H9 (cell line): ENCODE measurements at regions not wholly inside any gene's neighbourhood (a gene's known extent, or its start where the extent isn't known, plus 50 kb on each side); places are given as distances from the start of the nearest gene placed in this dataset.

Experiments used
- DNase-seq: peaks from one replicate; pipeline ENCODE4 v3.0.0-alpha.2; 2017
- H2AFZ ChIP-seq: one replicate; pipeline ENCODE4 v1.6.1; 2013; ENCODE audit warnings: mild to moderate bottlenecking, low read length, control low read depth, moderate library complexity
- H2AK5ac ChIP-seq: 2 replicates; pipeline ENCODE4 v1.6.1; 2013; ENCODE audit warnings: low read length, control low read depth, mixed read lengths; ENCODE audit not compliant: insufficient read length
- H2BK120ac ChIP-seq: one replicate; pipeline ENCODE4 v1.6.1; 2013; ENCODE audit warnings: low read depth, mild to moderate bottlenecking, low read length, control low read depth, inconsistent platforms; ENCODE audit not compliant: poor library complexity, severe bottlenecking
- H2BK12ac ChIP-seq: 2 replicates; pipeline ENCODE4 v1.6.1; 2013; ENCODE audit warnings: low read length, control low read depth, mixed read lengths, low read depth; ENCODE audit not compliant: insufficient read length
- H2BK15ac ChIP-seq: 2 replicates; pipeline ENCODE4 v1.6.1; 2013; ENCODE audit warnings: low read depth, low read length, control low read depth
- H2BK20ac ChIP-seq: one replicate; pipeline ENCODE4 v1.6.1; 2013; ENCODE audit warnings: low read depth, mild to moderate bottlenecking, low read length, control low read depth, inconsistent platforms; ENCODE audit not compliant: poor library complexity, severe bottlenecking
- H2BK5ac ChIP-seq: 2 replicates; pipeline ENCODE4 v1.6.1; 2013; ENCODE audit warnings: low read length, control low read depth, mixed read lengths; ENCODE audit not compliant: insufficient read length
- H3K14ac ChIP-seq: 2 replicates; pipeline ENCODE4 v1.6.1; 2013; ENCODE audit warnings: low read length, control low read depth; ENCODE audit not compliant: insufficient read depth
- H3K18ac ChIP-seq: 2 replicates; pipeline ENCODE4 v1.6.1; 2013; ENCODE audit warnings: low read depth, mild to moderate bottlenecking, mixed read lengths, low read length, control low read depth; ENCODE audit not compliant: insufficient read length
- H3K23ac ChIP-seq: 2 replicates; pipeline ENCODE4 v1.6.1; 2013; ENCODE audit warnings: low read length, control low read depth, mixed read lengths, low read depth; ENCODE audit not compliant: insufficient read length
- H3K23me2 ChIP-seq: 2 replicates; pipeline ENCODE4 v1.6.1; 2013; ENCODE audit warnings: low read depth, mild to moderate bottlenecking, mixed read lengths, low read length, control low read depth; ENCODE audit not compliant: insufficient read length, poor library complexity, severe bottlenecking
- H3K27ac ChIP-seq: 2 replicates; pipeline ENCODE4 v1.5.1; 2013; ENCODE audit warnings: low read length, control low read depth, mixed read lengths, low read depth; ENCODE audit not compliant: insufficient read length
- H3K27me3 ChIP-seq: 2 replicates; pipeline ENCODE4 v1.6.1; 2013; ENCODE audit warnings: low read length, control low read depth, inconsistent platforms; ENCODE audit not compliant: insufficient read depth
- H3K4ac ChIP-seq: 2 replicates; pipeline ENCODE4 v1.6.1; 2013; ENCODE audit warnings: low read depth, mild to moderate bottlenecking, control low read depth, inconsistent platforms, low read length, moderate library complexity
- H3K4me1 ChIP-seq: 2 replicates; pipeline ENCODE4 v1.6.1; 2013; ENCODE audit warnings: low read length, control low read depth, inconsistent platforms; ENCODE audit not compliant: insufficient read depth
- H3K4me2 ChIP-seq: 2 replicates; pipeline ENCODE4 v1.6.1; 2013; ENCODE audit warnings: low read length, control low read depth, mixed read lengths; ENCODE audit not compliant: insufficient read length, insufficient read depth
- H3K56ac ChIP-seq: 2 replicates; pipeline ENCODE4 v1.6.1; 2013; ENCODE audit warnings: low read depth, mild to moderate bottlenecking, mixed read lengths, low read length, control low read depth; ENCODE audit not compliant: insufficient read length
- H3K79me1 ChIP-seq: 2 replicates; pipeline ENCODE4 v1.6.1; 2013; ENCODE audit warnings: low read depth, mild to moderate bottlenecking, moderate library complexity, low read length, control low read depth, inconsistent platforms; ENCODE audit not compliant: insufficient read depth, poor library complexity, severe bottlenecking
- H3K79me2 ChIP-seq: 2 replicates; pipeline ENCODE4 v1.6.1; 2013; ENCODE audit warnings: low read length, control low read depth, inconsistent platforms; ENCODE audit not compliant: insufficient read depth
- H3K9ac ChIP-seq: 2 replicates; pipeline ENCODE4 v1.6.1; 2013; ENCODE audit warnings: low read length, control low read depth, mixed read lengths; ENCODE audit not compliant: insufficient read length; ENCODE audit errors: extremely low read depth
- H3K9me3 ChIP-seq: one replicate; pipeline ENCODE4 v1.6.1; 2013; ENCODE audit warnings: low read depth, low read length, inconsistent platforms; ENCODE audit not compliant: control insufficient read depth
- H3T11ph ChIP-seq: one replicate; pipeline ENCODE4 v1.6.1; 2013; ENCODE audit warnings: mild to moderate bottlenecking, low read length, control low read depth, inconsistent platforms
- H4K20me1 ChIP-seq: one replicate; pipeline ENCODE4 v1.6.1; 2013; ENCODE audit not compliant: control insufficient read depth, insufficient read length, insufficient read depth
- H4K5ac ChIP-seq: 2 replicates; pipeline ENCODE4 v1.6.1; 2013; ENCODE audit warnings: low read depth, mild to moderate bottlenecking, mixed read lengths, low read length, control low read depth; ENCODE audit not compliant: insufficient read length
- H4K8ac ChIP-seq: replicated peaks from 2 replicates; pipeline ENCODE4 v1.6.1; 2013; ENCODE audit warnings: low read length, control low read depth, mixed read lengths, low read depth; ENCODE audit not compliant: insufficient read length
- H4K91ac ChIP-seq: 2 replicates; pipeline ENCODE4 v1.6.1; 2013; ENCODE audit warnings: low read depth, mild to moderate bottlenecking, moderate library complexity, mixed read lengths, low read length, control low read depth; ENCODE audit not compliant: insufficient read length
- H3K27ac Mint-ChIP-seq, 3 experiments: 2 replicates in 2 of 3; 3 replicates in 1 of 3; pipeline ENCODE4 v1.8.0; 2020 to 2021; ENCODE audit warnings: mixed read lengths in 3 of 3, mild to moderate bottlenecking in 1 of 3, moderate library complexity in 1 of 3
- H3K27me3 Mint-ChIP-seq: 2 replicates; pipeline ENCODE4 v1.8.0; 2021; ENCODE audit warnings: low read depth, mild to moderate bottlenecking, moderate library complexity, mixed read lengths
- H3K36me3 Mint-ChIP-seq, 3 experiments: 2 replicates in 2 of 3; 3 replicates in 1 of 3; pipeline ENCODE4 v1.8.0; 2020 to 2021; ENCODE audit warnings: low read depth in 3 of 3, mixed read lengths in 3 of 3; ENCODE audit not compliant: insufficient read depth in 1 of 3
- H3K4me1 Mint-ChIP-seq, 2 experiments: 2 replicates each; pipeline ENCODE4 v1.8.0; 2020; ENCODE audit warnings: mixed read lengths in 2 of 2
- H3K4me3 Mint-ChIP-seq, 2 experiments: 2 replicates in 1 of 2; 3 replicates in 1 of 2; pipeline ENCODE4 v1.8.0; 2020 to 2021; ENCODE audit warnings: mild to moderate bottlenecking in 2 of 2, mixed read lengths in 2 of 2, moderate library complexity in 1 of 2
- H3K9me3 Mint-ChIP-seq, 2 experiments: 2 replicates in 1 of 2; 3 replicates in 1 of 2; pipeline ENCODE4 v1.8.0; 2020; ENCODE audit warnings: mild to moderate bottlenecking in 2 of 2, mixed read lengths in 2 of 2, moderate library complexity in 1 of 2
- WGBS: extraction: QIAGEN DNeasy Blood & Tissue Kit; methylation state at CpG from one replicate; pipeline ENCODE4 v1.1.7; 2013; ENCODE audit warnings: missing lambda C conversion rate, low lambda C conversion rate, mixed read lengths; ENCODE audit not compliant: insufficient read length; ENCODE audit errors: extremely low coverage; 5-methylcytosine and 5-hydroxymethylcytosine counted together
- TF ChIP-seq, protein P1 (sequence below): fragments of 200-600 bp; sonication (generic); conservative IDR thresholded peaks from 3 replicates; pipeline ENCODE4 v1.8.0; 2021; ENCODE audit warnings: antibody characterized with exemption, mild to moderate bottlenecking

GRCh38 chr3:64318001-64318400, 92.7 kb upstream of the PRICKLE2 start:
- no CpG with 5 or more reads among the region's 3 CpGs for WGBS
- Histone ChIP-seq H2BK20ac (no peak overlapping the region), H3K14ac (no peak overlapping the region), H3K23ac (no peak overlapping the region), H3K79me2 (no peaks in the 10 kb centered on the region), H2BK120ac (no peak overlapping the region), H4K5ac (no peak overlapping the region), H3K4ac (no peak overlapping the region), H3K27ac (no peak overlapping the region), H3K4me2 (no peak overlapping the region), H3K23me2 (no peaks in the 10 kb centered on the region), H2BK15ac (no peak overlapping the region), H2BK12ac (no peak overlapping the region), H4K20me1 (no peaks in the 10 kb centered on the region), H2AFZ (no peak overlapping the region), H3K9ac (no peak overlapping the region), H2BK5ac (no peak overlapping the region), H4K91ac (no peak overlapping the region), H3K4me1 (no peaks in the 10 kb centered on the region), H4K8ac (no peak overlapping the region), H3K79me1 (no peaks in the 10 kb centered on the region), H3K27me3 (no peaks in the 10 kb centered on the region), H3K56ac (no peak overlapping the region), H3K18ac (no peak overlapping the region), H3T11ph (no peak overlapping the region), H2AK5ac (no peak overlapping the region), H3K9me3 (no peaks in the 10 kb centered on the region)
- no peak for DNase-seq
- Mint-ChIP-seq H3K27me3 (no peaks in the 10 kb centered on the region), H3K27ac (no peak overlapping the region), H3K4me1 (peaks cover 17 to 18% of the 10 kb centered on the region in 2 experiments), H3K4me3 (no peak overlapping the region), H3K9me3 (no peaks in the 10 kb centered on the region), H3K36me3 (no peaks in the 10 kb centered on the region)
- TF ChIP-seq, protein P1, sequence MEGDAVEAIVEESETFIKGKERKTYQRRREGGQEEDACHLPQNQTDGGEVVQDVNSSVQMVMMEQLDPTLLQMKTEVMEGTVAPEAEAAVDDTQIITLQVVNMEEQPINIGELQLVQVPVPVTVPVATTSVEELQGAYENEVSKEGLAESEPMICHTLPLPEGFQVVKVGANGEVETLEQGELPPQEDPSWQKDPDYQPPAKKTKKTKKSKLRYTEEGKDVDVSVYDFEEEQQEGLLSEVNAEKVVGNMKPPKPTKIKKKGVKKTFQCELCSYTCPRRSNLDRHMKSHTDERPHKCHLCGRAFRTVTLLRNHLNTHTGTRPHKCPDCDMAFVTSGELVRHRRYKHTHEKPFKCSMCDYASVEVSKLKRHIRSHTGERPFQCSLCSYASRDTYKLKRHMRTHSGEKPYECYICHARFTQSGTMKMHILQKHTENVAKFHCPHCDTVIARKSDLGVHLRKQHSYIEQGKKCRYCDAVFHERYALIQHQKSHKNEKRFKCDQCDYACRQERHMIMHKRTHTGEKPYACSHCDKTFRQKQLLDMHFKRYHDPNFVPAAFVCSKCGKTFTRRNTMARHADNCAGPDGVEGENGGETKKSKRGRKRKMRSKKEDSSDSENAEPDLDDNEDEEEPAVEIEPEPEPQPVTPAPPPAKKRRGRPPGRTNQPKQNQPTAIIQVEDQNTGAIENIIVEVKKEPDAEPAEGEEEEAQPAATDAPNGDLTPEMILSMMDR, result no peak
